HEK293T (cell line): ENCODE measurements at regions not wholly inside any gene's neighbourhood (a gene's known extent, or its start where the extent isn't known, plus 50 kb on each side); places are given as distances from the start of the nearest gene placed in this dataset.

Experiments used
- FOXA1 ChIP-seq: fragments of 450-650 bp; IDR thresholded peaks from 2 replicates; pipeline ENCODE4 v1.6.1; 2016; ENCODE audit warnings: mild to moderate bottlenecking
- HDGF ChIP-seq: fragments of 450-650 bp; IDR thresholded peaks from 2 replicates; pipeline ENCODE4 v1.6.1; 2017; ENCODE audit warnings: antibody characterized with exemption, borderline replicate concordance
- ZNF384 ChIP-seq: fragments of 450-650 bp; IDR thresholded peaks from 2 replicates; pipeline ENCODE4 v1.6.1; 2016

GRCh38 chr4:182048871-182049270, 194.3 kb upstream of the TENM3 start:
- TF ChIP-seq FOXA1 (no peak), HDGF (no peak), ZNF384 (no peak)
